Activated naive CD4-positive, alpha-beta T cell treated with Interleukin-2 at 50 U/mL for 16 hours (primary cell): ENCODE measurements at regions not wholly inside any gene's neighbourhood (a gene's known extent, or its start where the extent isn't known, plus 50 kb on each side); places are given as distances from the start of the nearest gene placed in this dataset.
"Not testable (repeated sequence)": the region's sequence is repeated elsewhere in the genome, so short reads cannot be mapped to it uniquely, and the experiment has no call there.

Experiments
- DNase-seq: peaks from one replicate; pipeline ENCODE4 v3.0.0-alpha.2; 2020

DNA sequence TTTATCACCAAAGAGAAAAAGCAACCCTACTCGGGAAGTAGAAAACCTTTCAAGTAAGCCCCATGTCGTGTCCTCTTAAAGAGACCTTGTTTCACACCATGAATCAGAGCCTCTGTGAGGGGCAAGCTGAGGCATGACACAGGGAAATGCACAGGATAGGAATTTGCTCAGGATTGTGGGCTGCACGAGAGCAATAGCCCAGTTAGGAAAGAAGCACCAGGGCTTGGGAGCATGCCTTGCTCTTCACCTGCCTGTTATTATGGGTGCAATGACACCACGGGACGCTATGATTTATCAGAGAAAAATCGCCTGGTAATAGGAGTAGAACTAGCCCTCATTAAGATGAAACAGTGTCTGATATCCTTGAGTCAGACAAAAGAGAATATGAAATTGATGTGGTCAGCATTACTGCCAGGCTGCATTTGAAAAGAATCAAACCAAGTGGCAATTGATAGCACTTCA lies 562.9 kb upstream of the NRP1 start:
- no peak for DNase-seq

GRCh38 chr10:33893506-33893905 lies 559.0 kb upstream of the NRP1 start:
- DNase-seq = no peak

GRCh38 chr10:33889371-33889770 lies 554.9 kb upstream of the NRP1 start:
- DNase-seq = no peak

DNA sequence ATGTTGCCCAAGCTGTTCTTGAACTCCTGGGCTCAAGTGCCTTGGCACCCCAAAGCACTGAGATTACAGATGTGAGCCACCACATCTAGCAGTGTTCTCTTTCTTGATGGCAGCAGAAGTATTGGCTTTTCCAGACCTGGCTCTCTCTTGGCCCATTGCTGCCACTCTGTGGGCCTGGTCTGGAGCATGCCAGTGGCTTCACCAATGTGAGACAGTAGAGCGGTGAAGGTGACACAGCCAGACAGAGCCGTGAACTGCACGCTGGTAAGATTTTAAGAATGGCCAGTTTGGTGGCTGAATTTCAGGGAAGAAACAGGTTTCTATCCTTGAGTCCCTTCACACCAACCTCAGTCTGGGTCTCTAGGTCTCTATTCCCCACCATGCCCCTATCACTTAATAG lies 552.7 kb upstream of the NRP1 start:
- DNase-seq = no peak

DNA sequence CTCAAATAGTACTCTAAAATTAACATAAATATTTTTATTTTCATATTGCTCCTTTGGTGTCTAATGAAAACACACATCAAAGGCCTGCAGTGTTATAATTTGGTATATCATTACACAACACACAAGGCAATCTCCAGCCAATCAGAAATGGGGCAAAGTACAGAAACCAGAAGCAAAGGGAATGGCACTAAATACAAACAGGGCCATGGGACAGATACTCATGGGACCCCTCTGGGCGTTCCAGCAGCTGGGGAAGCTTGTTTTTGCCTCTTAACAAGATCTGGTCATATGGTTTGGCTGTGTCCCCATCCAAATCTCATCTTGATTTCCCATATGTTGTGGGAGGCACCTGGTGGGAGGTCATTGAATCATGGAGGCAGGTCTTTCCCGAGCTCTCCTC lies 551.8 kb upstream of the NRP1 start:
- DNase-seq = no peak

DNA sequence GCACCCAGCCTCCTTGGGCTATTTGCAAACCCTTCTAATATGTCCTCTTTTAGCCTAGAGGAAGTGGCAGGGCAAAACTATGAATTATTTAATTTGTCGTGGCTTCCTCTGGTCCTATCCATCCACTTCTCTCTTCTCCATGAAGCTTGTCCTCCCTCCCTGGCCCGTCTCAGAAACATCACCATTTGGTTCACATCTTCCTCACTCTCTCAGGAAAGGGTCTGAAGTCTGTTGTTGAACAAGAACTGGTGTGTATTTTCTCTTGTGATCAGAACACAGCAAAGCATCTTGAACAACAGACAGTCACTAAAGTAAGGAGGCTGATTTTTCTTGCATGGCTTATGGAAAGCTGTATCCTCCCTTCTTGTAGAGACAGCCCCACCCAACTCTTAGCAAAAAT lies 550.1 kb upstream of the NRP1 start:
- no peak for DNase-seq

DNA sequence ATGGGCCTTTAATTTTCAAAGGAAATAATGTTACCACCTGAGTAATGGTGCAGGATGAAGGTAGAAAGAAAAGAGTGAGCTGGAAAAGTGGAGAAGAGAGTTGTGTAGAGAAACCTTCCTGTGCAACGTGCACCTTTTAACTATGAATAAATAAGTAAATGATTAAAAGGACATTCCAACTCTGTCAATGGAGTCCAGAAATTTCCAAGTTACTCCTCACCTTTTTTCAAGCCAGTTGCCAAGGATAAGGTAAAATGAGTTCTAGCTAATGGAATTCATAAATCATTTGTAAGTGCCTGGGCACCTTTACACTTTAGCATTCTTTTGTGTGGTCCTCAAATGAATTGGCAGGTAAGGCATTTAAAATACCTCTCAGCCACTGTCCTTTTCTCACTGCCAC lies 549.4 kb upstream of the NRP1 start:
- no peak for DNase-seq

- no peak for DNase-seq
Measured at GRCh38 chr10:33882996-33883395, 548.5 kb upstream of the NRP1 start.

- DNase-seq = no peak
Measured at GRCh38 chr10:33880291-33880690, 545.8 kb upstream of the NRP1 start.

GRCh38 chr10:33878238-33878786 lies 543.8 kb upstream of the NRP1 start:
- no peak for DNase-seq

- DNase-seq = no peak
Measured at GRCh38 chr10:33876584-33877400, 542.3 kb upstream of the NRP1 start.

GRCh38 chr10:33875924-33876583 lies 541.6 kb upstream of the NRP1 start:
- no peak for DNase-seq

- no peak for DNase-seq
Measured at GRCh38 chr10:33871061-33871956, 536.8 kb upstream of the NRP1 start.

- no peak for DNase-seq
Measured at GRCh38 chr10:33869481-33869880, 535.0 kb upstream of the NRP1 start.

GRCh38 chr10:33869028-33869427 lies 534.6 kb upstream of the NRP1 start:
- no peak for DNase-seq

DNA sequence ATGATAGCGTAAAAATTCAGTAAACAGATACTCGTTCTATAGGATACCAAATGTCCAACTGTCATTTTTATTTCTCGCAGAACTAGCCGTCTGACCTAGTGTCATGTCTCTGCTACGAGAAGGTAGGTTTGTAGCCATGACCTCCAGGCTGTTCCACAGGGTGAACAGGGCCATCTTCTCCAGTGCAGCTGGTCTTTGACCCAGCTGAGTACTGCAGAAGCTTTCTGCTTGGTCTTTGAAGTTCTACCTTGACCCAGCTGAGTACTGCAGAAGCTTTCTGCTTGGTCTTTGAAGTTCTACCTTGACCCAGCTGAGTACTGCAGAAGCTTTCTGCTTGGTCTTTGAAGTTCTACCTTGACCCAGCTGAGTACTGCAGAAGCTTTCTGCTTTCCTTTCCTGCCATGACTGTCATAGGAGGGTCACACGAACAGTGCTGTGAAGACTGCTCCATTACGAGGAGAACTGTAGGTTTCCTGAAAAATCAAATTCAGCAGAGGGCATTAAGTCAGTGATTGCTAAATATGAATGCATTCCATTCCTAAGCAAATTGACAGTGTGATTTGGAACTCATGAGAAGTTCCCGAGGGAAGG lies 532.8 kb upstream of the NRP1 start:
- DNase-seq = not testable (repeated sequence)

GRCh38 chr10:33863352-33863751 lies 528.9 kb upstream of the NRP1 start:
- DNase-seq = no peak

- no peak for DNase-seq
Measured at GRCh38 chr10:33862536-33863105, 528.2 kb upstream of the NRP1 start.

- no peak for DNase-seq
Measured at GRCh38 chr10:33861833-33862232, 527.4 kb upstream of the NRP1 start.

- no peak for DNase-seq
Measured at GRCh38 chr10:33861016-33861704, 526.7 kb upstream of the NRP1 start.

DNA sequence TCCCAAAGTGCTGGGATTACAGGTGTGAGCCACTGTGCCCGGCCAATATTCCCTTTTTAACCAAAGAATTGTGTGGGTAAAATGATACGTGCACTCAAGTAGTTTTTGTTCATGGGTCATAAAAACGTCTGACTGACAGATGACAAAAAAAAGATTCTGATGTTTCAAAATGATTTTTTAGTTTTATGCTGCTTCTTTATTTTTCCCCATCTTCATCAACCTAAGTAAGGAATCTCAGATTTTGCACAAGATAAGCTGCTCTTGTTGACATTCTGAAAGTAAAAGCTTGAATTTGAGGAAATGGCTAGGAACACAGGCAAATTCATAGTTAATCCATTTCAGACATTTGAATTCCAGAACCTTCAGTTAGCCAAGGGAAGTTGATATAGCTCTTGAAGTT lies 526.1 kb upstream of the NRP1 start:
- DNase-seq = no peak
